ENCODE measurements at regions not wholly inside any gene's neighbourhood (a gene's known extent, or its start where the extent isn't known, plus 50 kb on each side); places are given as distances from the start of the nearest gene placed in this dataset.

DNA sequence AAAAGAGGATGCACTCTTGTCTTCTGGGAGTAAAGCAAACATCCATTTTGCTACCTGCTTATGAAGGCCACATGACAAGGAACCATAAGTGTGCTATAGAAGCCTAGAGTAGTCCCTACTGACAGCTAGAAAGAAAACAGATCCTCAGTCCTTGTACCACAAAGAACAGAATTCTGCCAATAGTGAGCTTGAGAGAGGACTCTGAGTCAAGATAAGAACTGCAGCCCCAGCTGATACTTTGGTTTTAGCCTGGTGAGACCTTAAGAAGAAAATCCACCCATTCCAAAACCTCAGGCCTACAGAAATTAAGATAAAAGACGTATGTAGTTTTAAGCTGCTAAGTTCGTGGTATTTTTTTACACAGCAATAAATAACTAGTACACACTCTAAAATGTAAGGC lies 914.6 kb downstream of the PCDH19 start:
- no peak for TF ChIP-seq ZNF175 (tag by site-specific recombination; IDR thresholded peaks at IDR 0.05)
- no peak for TF ChIP-seq KLF16 (tag by site-specific recombination; IDR thresholded peaks at IDR 0.05)
- TF ChIP-seq ZSCAN23 (tag by site-specific recombination; IDR thresholded peaks at IDR 0.05) = no peak
- TF ChIP-seq, protein P1, sequence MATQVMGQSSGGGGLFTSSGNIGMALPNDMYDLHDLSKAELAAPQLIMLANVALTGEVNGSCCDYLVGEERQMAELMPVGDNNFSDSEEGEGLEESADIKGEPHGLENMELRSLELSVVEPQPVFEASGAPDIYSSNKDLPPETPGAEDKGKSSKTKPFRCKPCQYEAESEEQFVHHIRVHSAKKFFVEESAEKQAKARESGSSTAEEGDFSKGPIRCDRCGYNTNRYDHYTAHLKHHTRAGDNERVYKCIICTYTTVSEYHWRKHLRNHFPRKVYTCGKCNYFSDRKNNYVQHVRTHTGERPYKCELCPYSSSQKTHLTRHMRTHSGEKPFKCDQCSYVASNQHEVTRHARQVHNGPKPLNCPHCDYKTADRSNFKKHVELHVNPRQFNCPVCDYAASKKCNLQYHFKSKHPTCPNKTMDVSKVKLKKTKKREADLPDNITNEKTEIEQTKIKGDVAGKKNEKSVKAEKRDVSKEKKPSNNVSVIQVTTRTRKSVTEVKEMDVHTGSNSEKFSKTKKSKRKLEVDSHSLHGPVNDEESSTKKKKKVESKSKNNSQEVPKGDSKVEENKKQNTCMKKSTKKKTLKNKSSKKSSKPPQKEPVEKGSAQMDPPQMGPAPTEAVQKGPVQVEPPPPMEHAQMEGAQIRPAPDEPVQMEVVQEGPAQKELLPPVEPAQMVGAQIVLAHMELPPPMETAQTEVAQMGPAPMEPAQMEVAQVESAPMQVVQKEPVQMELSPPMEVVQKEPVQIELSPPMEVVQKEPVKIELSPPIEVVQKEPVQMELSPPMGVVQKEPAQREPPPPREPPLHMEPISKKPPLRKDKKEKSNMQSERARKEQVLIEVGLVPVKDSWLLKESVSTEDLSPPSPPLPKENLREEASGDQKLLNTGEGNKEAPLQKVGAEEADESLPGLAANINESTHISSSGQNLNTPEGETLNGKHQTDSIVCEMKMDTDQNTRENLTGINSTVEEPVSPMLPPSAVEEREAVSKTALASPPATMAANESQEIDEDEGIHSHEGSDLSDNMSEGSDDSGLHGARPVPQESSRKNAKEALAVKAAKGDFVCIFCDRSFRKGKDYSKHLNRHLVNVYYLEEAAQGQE (tag by site-specific recombination; IDR thresholded peaks at IDR 0.05) = no peak
- TF ChIP-seq ZNF37A (tag by site-specific recombination; IDR thresholded peaks at IDR 0.05) = no peak
- no peak for TF ChIP-seq ZNF146 (tag by site-specific recombination; IDR thresholded peaks at IDR 0.05)
- TF ChIP-seq, protein P2, sequence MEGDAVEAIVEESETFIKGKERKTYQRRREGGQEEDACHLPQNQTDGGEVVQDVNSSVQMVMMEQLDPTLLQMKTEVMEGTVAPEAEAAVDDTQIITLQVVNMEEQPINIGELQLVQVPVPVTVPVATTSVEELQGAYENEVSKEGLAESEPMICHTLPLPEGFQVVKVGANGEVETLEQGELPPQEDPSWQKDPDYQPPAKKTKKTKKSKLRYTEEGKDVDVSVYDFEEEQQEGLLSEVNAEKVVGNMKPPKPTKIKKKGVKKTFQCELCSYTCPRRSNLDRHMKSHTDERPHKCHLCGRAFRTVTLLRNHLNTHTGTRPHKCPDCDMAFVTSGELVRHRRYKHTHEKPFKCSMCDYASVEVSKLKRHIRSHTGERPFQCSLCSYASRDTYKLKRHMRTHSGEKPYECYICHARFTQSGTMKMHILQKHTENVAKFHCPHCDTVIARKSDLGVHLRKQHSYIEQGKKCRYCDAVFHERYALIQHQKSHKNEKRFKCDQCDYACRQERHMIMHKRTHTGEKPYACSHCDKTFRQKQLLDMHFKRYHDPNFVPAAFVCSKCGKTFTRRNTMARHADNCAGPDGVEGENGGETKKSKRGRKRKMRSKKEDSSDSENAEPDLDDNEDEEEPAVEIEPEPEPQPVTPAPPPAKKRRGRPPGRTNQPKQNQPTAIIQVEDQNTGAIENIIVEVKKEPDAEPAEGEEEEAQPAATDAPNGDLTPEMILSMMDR (tag by site-specific recombination; IDR thresholded peaks at IDR 0.05) = no peak
- TF ChIP-seq SP7 (tag by site-specific recombination; IDR thresholded peaks at IDR 0.05) = no peak
- TF ChIP-seq, protein P3, sequence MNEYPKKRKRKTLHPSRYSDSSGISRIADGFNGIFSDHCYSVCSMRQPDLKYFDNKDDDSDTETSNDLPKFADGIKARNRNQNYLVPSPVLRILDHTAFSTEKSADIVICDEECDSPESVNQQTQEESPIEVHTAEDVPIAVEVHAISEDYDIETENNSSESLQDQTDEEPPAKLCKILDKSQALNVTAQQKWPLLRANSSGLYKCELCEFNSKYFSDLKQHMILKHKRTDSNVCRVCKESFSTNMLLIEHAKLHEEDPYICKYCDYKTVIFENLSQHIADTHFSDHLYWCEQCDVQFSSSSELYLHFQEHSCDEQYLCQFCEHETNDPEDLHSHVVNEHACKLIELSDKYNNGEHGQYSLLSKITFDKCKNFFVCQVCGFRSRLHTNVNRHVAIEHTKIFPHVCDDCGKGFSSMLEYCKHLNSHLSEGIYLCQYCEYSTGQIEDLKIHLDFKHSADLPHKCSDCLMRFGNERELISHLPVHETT (tag by site-specific recombination; IDR thresholded peaks at IDR 0.05) = no peak
- TF ChIP-seq MEIS1 (CRISPR knock-in tag; IDR thresholded peaks at IDR 0.05; ENCODE audit: borderline replicate concordance) = no peak
- TF ChIP-seq ZNF184 (tag by site-specific recombination; IDR thresholded peaks at IDR 0.05) = no peak
- TF ChIP-seq ZNF133 (tag by site-specific recombination; IDR thresholded peaks at IDR 0.05) = no peak
- TF ChIP-seq YY1 (tag by site-specific recombination; IDR thresholded peaks at IDR 0.05) = no peak
- TF ChIP-seq, protein P4, sequence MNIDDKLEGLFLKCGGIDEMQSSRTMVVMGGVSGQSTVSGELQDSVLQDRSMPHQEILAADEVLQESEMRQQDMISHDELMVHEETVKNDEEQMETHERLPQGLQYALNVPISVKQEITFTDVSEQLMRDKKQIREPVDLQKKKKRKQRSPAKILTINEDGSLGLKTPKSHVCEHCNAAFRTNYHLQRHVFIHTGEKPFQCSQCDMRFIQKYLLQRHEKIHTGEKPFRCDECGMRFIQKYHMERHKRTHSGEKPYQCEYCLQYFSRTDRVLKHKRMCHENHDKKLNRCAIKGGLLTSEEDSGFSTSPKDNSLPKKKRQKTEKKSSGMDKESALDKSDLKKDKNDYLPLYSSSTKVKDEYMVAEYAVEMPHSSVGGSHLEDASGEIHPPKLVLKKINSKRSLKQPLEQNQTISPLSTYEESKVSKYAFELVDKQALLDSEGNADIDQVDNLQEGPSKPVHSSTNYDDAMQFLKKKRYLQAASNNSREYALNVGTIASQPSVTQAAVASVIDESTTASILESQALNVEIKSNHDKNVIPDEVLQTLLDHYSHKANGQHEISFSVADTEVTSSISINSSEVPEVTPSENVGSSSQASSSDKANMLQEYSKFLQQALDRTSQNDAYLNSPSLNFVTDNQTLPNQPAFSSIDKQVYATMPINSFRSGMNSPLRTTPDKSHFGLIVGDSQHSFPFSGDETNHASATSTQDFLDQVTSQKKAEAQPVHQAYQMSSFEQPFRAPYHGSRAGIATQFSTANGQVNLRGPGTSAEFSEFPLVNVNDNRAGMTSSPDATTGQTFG (tag by site-specific recombination; IDR thresholded peaks at IDR 0.05; ENCODE audit: borderline replicate concordance) = no peak

Measured in HEK293 (cell line).